ENCODE measurements at regions not wholly inside any gene's neighbourhood (a gene's known extent, or its start where the extent isn't known, plus 50 kb on each side); places are given as distances from the start of the nearest gene placed in this dataset.

- H3K4me3 ChIP-seq = no peak overlapping the region
- no peak overlapping the region for H3K27ac ChIP-seq
- H3K4me1 ChIP-seq = no peaks in the 10 kb centered on the region
- no peak for TF ChIP-seq CTCF (IDR thresholded peaks at IDR 0.05)
- 39 to 46% (median 45%) methylated on average over 10 of the region's 10 CpGs for WGBS, 3 donors
- H3K27me3 ChIP-seq (ENCODE audit: insufficient read depth in 3 of 3, low read length in 2 of 3) = peaks cover 0 to 2% (median 0%) of the 10 kb centered on the region in 3 donors
- no peaks in the 10 kb centered on the region for H3K36me3 ChIP-seq (ENCODE audit: insufficient read depth in 1 of 2, low read depth in 1 of 2)
- intact Hi-C loops (cut with DNase I) = no loop called here
- DNase-seq (no peak), ATAC-seq (no peak)
- no peaks in the 10 kb centered on the region for H3K9me3 ChIP-seq
Observed at GRCh38 chr16:10245002-10245401, 62.8 kb upstream of the GRIN2A start.

GRCh38 chr16:10250137-10250828 lies 68.1 kb upstream of the GRIN2A start:
- WGBS, 3 donors = 25 to 28% (median 25%) methylated on average over 12 of the region's 12 CpGs
- Histone ChIP-seq H3K4me3 (no peak overlapping the region), H3K27me3 (ENCODE audit: insufficient read depth in 3 of 3, low read length in 2 of 3) (no peaks in the 10 kb centered on the region), H3K4me1 (no peaks in the 10 kb centered on the region), H3K27ac (no peak overlapping the region), H3K36me3 (ENCODE audit: insufficient read depth in 1 of 2, low read depth in 1 of 2) (no peaks in the 10 kb centered on the region), H3K9me3 (no peaks in the 10 kb centered on the region)
- intact Hi-C loops (cut with DNase I) = no loop called here
- no peak for TF ChIP-seq CTCF (IDR thresholded peaks at IDR 0.05)
- no peak for DNase-seq
- ATAC-seq = no peak

GRCh38 chr16:10252155-10252554 lies 69.9 kb upstream of the GRIN2A start:
- DNase-seq (no peak), ATAC-seq (no peak)
- Histone ChIP-seq H3K9me3 (no peaks in the 10 kb centered on the region), H3K27me3 (ENCODE audit: insufficient read depth in 3 of 3, low read length in 2 of 3) (no peaks in the 10 kb centered on the region), H3K4me1 (no peaks in the 10 kb centered on the region), H3K4me3 (no peak overlapping the region), H3K36me3 (ENCODE audit: insufficient read depth in 1 of 2, low read depth in 1 of 2) (no peaks in the 10 kb centered on the region), H3K27ac (no peak overlapping the region)
- no peak for TF ChIP-seq CTCF (IDR thresholded peaks at IDR 0.05)
- WGBS, 3 donors = 84 to 87% (median 85%) methylated on average over 31 of the region's 31 CpGs
- intact Hi-C loops (cut with DNase I) = no loop called here

- Histone ChIP-seq H3K27ac (no peak overlapping the region), H3K9me3 (no peaks in the 10 kb centered on the region), H3K27me3 (ENCODE audit: insufficient read depth in 3 of 3, low read length in 2 of 3) (no peaks in the 10 kb centered on the region), H3K36me3 (ENCODE audit: insufficient read depth in 1 of 2, low read depth in 1 of 2) (no peaks in the 10 kb centered on the region), H3K4me1 (no peaks in the 10 kb centered on the region), H3K4me3 (no peak overlapping the region)
- TF ChIP-seq CTCF (IDR thresholded peaks at IDR 0.05) = no peak
- DNase-seq = no peak
- WGBS, 3 donors = 22 to 25% (median 24%) methylated on average over 10 of the region's 10 CpGs
- no peak for ATAC-seq
- intact Hi-C loops (cut with DNase I) = no loop called here
Observed at GRCh38 chr16:10253409-10253808, 71.2 kb upstream of the GRIN2A start.

GRCh38 chr16:10255728-10256127 lies 73.5 kb upstream of the GRIN2A start:
- H3K27ac ChIP-seq = no peak overlapping the region
- H3K9me3 ChIP-seq = no peaks in the 10 kb centered on the region
- H3K4me1 ChIP-seq = no peaks in the 10 kb centered on the region
- intact Hi-C loops (cut with DNase I) = loop anchor here (2.0 to 5.0 kb wide), 4 partner anchors 252 to 662 kb away; no protein-coding TSS in a partner anchor
- no peak for TF ChIP-seq CTCF (IDR thresholded peaks at IDR 0.05)
- DNase-seq = no peak
- H3K36me3 ChIP-seq (ENCODE audit: insufficient read depth in 1 of 2, low read depth in 1 of 2) = no peaks in the 10 kb centered on the region
- no peaks in the 10 kb centered on the region for H3K27me3 ChIP-seq (ENCODE audit: insufficient read depth in 3 of 3, low read length in 2 of 3)
- 47 to 66% (median 57%) methylated on average over 3 of the region's 3 CpGs for WGBS, 3 donors
- H3K4me3 ChIP-seq = no peak overlapping the region
- ATAC-seq = no peak

Data from psoas muscle (tissue), 7 donors.